ENCODE measurements at regions not wholly inside any gene's neighbourhood (a gene's known extent, or its start where the extent isn't known, plus 50 kb on each side); places are given as distances from the start of the nearest gene placed in this dataset.

DNA sequence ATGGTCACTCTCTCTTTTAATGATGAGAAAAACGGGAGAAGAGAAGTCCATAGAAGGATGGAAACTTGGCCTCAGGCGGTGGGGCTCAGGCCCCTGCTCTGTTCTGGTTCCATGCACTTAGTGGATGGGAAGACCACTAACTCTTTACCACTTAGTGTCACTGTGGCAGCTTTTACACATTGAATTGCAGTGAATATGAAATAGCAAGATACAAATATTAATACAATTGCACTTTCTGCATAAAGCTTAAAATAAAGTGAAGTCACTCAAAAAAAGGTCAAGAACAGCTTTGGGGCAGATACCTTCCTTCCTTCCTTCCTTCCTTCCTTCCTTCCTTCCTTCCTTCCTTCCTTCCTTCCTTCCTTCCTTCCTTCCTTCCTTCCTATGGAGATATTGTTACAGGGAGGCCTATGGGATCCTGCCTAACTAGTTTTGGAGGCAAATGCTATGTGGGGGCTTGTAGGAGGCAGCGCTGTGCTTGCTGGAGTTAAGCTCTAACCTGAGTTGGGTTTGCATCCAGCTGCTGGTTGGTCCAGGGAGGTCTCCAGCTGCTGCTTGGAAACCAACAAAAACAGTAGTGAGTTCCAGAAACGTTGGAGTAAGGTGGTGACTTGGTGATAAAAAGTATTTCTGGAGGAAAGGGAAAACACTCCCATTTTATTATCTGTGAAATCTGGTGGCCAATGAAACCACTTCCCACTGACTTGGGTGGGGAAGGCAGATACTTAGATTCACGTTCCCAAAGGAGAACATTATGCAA, 62.3 kb upstream of the NKX2-2 start:
- no peak for DNase-seq (ENCODE audit: low read depth)

DNA sequence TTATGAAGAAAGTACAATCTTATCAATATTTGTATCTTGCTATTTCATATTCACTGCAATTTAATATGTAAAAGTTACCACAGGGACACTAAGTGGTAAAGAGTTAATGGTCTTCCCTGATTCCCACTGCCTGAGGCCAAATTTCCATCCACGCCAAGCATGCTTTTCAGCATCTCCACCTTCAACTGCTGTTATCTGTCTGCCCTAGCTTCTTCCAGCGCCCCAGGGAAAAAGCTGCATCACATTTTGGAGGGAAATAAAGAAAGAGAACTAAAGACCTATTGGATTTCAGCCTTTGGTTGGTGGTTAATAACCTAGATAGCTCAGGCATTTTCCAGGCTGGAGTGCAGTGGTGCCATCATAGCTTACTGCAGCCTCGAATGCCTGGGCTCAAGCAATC, 61.3 kb upstream of the NKX2-2 start:
- DNase-seq (ENCODE audit: low read depth): no peak

GRCh38 chr20:21574443-21574842, 60.6 kb upstream of the NKX2-2 start:
- no peak for DNase-seq (ENCODE audit: low read depth)

GRCh38 chr20:21573259-21573658, 59.4 kb upstream of the NKX2-2 start:
- DNase-seq (ENCODE audit: low read depth): no peak

DNA sequence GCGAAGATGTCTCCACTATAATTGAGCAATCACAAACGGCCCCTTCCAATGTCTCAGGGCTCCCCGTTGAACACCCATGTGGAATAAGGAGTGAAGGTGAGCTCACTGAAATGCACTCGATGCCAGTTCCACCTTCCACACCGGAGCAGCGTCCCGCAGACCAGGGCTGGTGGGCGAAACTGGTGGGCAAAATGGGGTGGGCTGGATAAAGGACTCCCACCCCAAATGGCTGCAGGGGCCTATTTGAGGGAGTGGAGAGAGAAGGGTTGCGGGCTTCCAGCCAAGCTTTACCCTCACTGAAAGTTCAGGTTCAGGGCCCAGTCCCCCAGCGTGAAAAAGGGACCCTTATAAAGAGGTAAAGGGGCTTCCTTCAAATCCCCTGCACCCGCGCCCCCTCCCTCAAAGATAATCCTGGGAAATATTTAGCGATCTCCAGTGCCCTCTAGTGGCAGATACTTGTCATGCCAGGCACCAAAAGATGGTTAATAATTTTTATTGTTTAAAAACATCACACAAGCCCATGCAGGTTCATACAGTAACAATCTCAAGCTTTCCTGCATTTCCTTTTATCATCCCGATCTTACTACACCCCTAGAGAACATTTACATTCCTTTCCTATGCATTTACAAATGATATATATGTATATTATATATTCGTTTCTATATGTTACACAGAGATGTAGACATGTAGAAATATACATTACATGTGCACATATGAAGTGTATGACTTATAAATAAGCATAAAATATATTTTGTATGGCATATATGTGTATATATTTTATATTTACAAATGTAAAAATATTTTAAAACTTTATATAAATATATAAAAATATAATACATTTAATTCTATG, 58.2 kb upstream of the NKX2-2 start:
- DNase-seq (ENCODE audit: low read depth): no peak

- no peak for DNase-seq (ENCODE audit: low read depth)
Observed at GRCh38 chr20:21570285-21570992, 56.6 kb upstream of the NKX2-2 start.

DNA sequence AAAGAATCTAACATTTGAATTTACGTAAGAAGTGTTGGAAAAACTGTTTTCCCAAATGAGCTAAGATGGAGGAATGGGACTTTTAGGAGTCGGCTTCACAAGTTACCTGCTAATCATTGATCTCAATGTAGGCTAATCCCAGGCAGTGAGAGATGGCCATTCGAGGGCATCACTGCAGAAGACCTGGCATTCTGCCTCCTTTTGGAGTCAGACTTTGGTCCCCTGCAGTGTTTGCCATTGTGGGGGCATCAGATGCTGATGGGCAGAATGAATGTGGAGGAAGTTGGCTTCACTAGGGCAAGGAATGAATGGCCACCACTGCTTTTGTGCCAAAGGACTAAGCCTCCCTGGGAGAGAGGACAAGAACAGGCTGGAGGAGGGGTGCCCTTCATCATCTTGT, 55.7 kb upstream of the NKX2-2 start:
- DNase-seq (ENCODE audit: low read depth): no peak

DNA sequence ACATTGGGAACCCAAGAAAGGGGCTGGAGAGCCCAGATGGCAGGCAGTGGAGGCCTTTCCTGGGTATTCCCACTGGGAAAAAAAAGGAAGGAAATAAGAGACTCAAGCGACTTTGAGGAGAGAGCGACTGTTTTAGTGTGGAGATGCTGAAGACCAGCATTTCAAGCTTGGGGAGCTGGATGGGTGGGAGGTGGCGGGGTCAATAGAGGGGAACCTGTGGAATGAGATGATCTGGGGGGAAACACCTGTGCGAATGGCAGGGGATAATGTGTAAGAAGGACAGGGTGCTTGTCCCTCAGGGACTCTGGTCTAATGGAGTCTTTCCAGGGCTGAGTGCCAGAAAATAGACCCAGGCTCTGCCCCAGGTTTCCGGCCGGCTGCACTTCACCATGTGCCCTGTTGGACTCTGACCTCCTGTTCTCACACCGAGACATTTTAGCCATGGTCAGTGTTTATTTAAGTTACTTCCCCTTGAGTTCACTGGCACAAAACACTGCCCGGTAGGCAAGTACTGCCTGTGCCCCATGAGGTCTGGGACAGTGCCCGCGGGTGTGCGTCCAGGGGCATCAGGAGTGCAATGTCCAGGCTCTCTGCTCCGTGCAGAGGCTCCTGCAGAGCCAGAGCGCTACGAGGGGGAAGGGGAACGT, 50.4 kb upstream of the NKX2-2 start:
- DNase-seq (ENCODE audit: low read depth): no peak
